ENCODE measurements at regions not wholly inside any gene's neighbourhood (a gene's known extent, or its start where the extent isn't known, plus 50 kb on each side); places are given as distances from the start of the nearest gene placed in this dataset.

GRCh38 chr6:142561511-142562265 lies 259.9 kb downstream of the ADGRG6 start:
- DNase-seq, result no peak

DNA sequence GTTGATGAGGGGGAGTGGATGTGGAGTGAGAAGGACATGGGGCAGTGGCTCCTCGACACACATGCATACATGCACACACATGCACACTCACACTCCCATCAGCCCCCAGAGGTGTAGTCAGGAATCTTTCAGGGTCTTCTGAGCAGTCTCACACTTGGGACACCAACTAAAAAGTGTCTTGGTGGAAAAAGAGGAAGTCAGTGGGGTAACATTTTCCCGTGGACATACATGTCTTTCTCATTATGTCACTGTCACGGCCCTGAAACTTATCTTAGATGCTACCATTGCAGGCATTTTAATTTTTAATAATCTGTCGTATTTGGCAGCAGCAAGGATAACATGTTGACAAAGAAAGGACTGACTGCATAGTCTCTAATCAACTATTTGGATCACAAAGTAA lies 261.1 kb downstream of the ADGRG6 start:
- no peak for DNase-seq

DNA sequence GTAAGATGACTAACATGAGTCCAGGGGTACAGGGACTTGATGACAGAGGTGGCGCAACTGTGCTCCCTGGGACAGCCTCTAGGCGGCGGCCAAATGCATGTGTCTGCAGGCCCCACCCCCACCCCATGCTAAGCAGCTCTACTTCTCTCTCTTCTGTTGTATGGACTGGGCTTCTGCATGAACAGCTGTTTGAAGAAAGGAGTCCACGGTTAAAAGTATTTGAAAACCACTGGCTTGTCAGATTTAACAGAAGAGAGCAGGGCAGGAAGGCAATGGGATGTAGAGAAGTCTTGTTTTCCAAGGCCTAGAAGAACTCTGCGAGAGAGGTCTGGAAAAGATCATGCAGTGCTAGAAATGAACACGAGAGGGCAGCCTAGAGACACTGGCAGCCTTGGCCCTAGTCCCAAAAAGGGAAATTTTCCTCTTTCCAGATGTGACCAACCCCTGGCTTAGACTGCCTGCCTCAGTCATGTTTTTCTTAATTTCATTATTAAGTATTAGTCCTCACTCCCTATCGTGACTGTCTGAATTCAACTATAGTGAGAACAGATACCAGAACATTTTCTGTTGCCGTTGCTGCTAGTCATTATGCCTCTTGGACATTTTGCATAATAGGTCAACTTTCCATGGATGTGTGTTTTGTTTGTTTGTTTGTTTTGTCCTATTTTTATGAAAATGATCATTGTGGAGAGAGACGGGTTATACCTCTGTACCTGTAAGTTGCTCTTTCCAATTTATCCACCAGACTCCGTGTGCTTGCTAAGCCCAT lies 265.0 kb downstream of the ADGRG6 start:
- peak in 1 of 2 donors; percentile 2 for DNase-seq

- DNase-seq, result no peak
These were observed 265.7 kb downstream of the ADGRG6 start for GRCh38 chr6:142567461-142567860.

- no peak for DNase-seq
These were observed 267.2 kb downstream of the ADGRG6 start for GRCh38 chr6:142568857-142569597.

DNA sequence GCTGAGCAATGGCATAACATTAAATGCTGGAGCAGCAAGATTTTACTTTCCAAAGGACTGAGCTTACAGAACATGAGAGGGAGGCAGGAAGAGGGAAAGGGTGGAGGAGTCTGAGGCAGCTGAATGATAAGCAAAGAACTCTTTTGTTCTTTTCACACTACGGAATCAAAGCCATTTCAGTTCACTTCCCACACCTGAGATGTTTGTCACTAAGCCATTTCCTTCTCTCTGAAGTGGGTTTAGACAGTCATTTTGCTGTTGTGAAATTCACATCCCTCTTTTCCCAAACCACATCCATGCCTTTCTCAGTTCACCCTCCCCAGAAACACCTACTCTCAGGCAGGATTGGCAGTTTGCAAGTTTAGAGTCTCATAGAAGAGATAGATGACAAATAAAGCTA lies 267.9 kb downstream of the ADGRG6 start:
- DNase-seq, result no peak

DNA sequence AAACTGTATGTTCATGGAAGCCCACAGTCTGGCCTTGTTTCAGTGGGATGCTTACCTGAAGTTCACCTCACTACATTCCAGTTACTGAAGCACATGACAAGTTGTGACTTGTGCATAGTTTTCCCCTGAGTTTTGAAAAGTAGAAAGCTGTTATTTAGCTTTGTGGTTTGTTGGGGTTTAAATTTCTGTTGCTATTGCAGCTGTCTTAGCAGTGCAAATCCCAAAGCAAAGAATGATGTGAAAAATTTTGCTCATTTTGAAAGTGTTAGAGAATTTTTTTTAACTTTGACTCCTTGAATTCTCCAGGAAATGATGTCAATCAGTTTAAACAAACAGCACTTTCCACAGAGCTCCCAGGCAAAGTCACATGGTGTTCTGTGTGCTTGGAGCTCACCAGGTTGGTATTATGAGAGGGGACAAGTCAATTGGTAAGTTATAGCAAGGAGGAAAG lies 268.4 kb downstream of the ADGRG6 start:
- DNase-seq, result no peak

DNA sequence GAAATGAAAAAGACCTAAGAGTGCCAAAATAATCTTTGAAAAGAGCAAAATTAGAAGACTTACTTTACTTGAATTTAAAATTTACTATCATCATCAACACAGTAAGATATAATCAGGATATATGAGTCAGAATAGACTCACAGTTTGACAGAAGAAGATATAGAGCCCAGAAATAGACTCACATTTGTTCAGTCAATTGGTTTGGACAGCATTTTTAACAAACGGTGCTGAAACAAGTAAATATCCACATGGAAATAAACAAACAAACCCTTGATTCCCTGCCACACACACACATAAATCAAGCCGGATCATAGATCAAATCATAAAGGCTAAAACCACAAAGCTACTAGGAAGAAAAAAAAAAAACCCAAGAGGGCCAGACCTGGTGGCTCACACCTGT lies 291.1 kb downstream of the ADGRG6 start:
- DNase-seq, result no peak

- no peak for DNase-seq
These were observed 296.0 kb downstream of the ADGRG6 start for GRCh38 chr6:142597836-142598235.

GRCh38 chr6:142601427-142601826 lies 299.6 kb downstream of the ADGRG6 start:
- no peak for DNase-seq

DNA sequence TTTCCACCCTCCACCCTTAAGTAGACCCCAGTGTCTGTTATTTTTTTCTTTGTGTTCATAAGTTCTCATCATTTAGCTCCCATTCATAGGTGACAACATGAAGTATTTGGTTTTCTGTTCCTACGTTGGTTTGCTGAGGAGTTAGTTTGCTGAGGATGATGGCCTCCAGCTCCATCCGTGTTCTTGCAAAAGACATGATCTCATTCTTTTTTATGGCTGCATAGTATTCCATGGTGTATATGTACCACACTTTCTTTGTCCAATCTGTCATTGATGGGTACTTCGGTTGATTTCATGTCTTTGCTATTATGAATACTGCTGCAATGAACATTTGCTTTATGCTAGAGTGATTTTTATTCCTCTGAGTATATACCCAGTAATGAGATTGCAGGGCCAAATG lies 301.2 kb downstream of the ADGRG6 start:
- no peak for DNase-seq

GRCh38 chr6:142605922-142606485 lies 304.2 kb downstream of the ADGRG6 start:
- no peak for DNase-seq

DNA sequence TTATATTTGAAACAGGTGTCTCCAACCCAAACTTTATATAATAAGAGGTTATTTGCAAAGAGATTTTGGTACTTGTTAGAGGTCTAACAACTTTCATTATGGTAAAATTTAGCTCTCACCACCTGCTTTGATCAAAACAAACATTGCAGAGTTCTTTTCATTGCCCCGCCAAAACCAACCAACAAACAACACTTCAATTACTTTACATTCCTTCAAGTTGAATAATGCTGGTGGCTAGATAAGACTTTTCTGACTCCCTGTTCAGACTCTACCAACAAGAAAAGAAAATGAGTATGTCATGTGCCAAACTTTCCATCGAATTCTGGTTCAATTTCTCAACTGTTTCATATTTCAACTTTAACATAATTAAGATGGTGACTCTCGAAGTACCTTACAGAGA lies 311.1 kb downstream of the ADGRG6 start:
- DNase-seq, result no peak

DNA sequence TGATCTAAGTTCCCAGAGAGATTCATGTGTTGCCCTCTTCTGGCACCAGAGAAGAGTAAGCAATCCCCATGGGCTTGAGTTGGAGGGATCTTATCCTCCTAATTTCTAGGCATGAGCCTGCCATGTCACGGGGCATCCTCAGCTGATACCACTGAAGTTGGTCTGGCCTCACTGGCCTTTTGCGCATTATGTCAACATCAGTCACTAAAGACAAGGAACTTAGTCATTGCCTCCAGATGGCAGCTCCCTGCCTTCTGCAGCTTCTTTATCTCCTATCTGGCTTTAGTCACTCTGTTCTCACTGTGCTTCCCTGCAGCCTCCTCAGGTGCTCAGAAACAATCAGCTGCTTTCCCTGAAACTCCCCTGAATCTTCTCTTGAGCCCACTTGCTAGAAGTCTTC lies 312.2 kb downstream of the ADGRG6 start:
- DNase-seq, result no peak

DNA sequence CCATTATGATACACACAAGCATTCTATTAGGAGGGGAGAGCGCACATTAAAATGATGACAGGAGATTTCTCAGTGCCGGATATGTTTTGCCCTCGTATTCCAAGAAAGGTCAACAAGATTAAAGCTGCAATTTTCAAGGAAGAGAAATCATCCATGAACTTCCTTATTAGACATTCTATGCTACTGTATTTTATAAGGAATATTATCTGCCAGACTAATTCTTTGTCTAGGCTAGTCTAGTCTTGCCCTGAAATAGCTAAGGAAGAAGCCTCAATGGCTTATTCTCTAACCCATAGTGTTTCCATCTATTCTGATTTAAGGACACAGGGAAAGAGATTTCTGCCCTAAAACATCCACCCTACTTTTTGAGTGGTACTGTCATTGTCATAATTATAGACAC lies 315.4 kb downstream of the ADGRG6 start:
- no peak for DNase-seq

- DNase-seq, result no peak
These were observed 320.0 kb downstream of the ADGRG6 start for GRCh38 chr6:142621822-142622221.

GRCh38 chr6:142624978-142625715 lies 319.8 kb downstream of the HIVEP2 start:
- DNase-seq, result no peak

GRCh38 chr6:142627474-142627873 lies 317.5 kb downstream of the HIVEP2 start:
- DNase-seq, result no peak

DNA sequence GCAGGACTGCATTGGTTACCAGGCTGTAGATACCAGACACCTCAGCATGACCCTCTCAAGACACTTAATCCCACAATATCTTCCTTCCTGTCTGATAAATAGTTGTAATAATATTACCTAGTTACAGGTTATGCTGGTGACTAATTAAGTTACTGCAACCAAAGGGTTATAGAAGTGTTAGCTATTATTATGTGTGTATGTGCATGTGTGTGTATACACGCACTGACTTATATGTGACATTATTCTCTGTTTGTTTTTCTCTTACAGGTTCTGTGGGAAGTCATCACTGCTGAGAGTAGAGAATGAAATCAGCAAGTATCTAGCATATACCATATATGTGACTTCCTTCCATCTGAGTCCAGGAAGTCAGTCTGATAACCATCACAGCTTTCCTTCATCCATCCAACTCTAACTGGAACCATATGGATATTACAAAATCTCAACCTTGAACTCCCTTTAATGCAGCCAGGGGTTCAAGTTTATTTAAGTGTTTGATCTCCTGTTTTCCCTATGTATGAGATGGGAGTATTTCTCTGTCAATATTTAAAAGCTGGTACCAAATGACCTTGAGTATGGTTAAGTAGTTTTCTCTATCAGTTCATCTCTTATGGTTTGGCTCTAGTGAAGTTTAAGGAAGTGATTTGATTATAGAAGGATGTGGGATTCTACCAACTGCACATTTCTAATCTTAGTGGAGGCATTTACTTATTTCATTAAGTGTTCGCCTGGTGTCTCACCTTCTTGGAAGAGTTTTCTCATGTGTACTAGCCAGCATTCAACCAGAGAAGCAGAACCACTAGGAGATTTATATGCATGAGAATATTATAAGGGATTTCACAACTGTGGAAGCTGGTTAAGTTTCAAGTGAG lies 313.2 kb downstream of the HIVEP2 start:
- no peak for DNase-seq

- no peak for DNase-seq
These were observed 311.7 kb downstream of the HIVEP2 start for GRCh38 chr6:142633317-142633716.

DNA sequence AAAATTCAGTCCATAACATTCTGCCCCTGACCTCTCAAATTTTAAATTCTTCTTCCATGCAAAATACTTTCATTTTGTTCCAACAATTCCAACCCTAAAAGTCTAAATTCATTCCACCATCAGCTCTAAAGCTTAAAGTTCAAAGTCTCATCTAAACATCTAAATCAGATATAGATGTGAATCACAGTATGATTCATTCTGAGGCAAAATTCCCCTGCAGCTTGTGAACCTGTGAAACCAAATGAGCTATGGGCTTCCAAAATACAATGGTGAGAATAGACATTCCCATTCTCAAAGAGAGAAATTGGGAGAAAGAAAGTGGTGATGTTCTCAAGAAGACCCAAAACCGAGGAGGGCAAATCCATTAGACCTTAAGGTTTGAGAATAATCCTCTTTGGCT lies 309.8 kb downstream of the HIVEP2 start:
- no peak for DNase-seq

Measured in hippocampal formation (tissue), 2 donors.